A204.1 (cell line): ENCODE measurements at regions not wholly inside any gene's neighbourhood (a gene's known extent, or its start where the extent isn't known, plus 50 kb on each side); places are given as distances from the start of the nearest gene placed in this dataset.
"Not testable (repeated sequence)": the region's sequence is repeated elsewhere in the genome, so short reads cannot be mapped to it uniquely, and the experiment has no call there.

Experiments
- FAIRE-seq: peaks from 2 replicates; lab custom pipeline; 2012; peaks lifted over from hg19 to GRCh38; lab: Jason Lieb, UNC

- FAIRE-seq = no peak
Observed at GRCh38 chr13:50229960-50230661, 214.9 kb downstream of the KCNRG start.

DNA sequence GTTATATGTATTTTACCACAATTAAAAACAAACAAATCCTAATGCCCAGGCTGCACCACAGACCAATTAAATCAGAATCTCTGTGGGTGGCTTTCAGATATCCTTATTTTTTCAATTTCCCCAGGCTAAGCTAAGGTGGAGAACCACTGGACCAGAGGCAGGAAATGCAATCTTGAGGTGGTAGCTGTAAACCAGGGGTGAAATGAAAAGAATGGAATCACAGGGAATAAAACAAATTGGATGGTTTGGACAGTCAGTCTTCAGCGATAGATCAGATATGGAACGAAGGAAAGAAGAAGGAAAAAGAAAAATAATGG lies 215.4 kb downstream of the KCNRG start:
- FAIRE-seq = no peak

DNA sequence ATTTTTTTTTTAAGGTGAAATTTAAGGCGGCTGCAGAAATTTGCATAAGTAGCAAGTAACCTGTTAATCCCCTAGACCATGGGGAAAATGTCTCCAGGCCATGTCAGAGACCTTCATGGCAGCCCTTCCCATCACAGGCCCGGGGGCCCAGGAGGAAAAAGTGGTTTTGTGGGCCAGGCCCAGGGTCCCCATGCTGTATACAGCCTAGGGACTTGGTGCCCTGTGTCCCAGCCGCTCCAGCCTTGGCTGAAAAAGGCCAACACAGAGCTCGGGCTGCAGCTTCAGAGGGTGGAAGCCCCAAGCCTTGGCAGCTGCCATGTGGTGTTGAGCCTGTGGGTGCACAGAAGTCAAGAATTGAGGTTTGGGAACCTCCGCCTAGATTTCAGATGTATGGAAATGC lies 218.3 kb downstream of the KCNRG start:
- not testable (repeated sequence) for FAIRE-seq

- no peak for FAIRE-seq
Observed at GRCh38 chr13:50235604-50236342, 220.5 kb downstream of the KCNRG start.

DNA sequence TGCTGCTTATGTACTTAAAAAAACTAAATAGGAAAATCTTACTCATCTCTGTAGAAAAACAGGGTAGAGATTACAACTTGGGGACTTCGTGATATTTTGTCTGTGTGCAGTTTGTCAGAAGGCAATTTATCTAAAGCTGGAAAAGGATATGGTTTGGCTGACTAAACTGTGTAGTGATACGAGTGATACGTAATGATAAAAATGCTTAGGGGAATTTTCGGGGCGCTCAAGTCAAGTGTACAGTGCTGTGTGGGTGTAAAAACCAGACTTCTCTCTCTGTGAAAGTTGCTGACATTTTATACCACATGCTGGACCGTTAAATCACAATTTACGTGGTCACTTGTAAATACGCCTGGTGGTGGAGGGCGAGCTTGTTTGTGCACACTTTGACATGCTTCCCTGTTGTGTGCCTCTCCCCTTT lies 221.7 kb downstream of the KCNRG start:
- FAIRE-seq = no peak

DNA sequence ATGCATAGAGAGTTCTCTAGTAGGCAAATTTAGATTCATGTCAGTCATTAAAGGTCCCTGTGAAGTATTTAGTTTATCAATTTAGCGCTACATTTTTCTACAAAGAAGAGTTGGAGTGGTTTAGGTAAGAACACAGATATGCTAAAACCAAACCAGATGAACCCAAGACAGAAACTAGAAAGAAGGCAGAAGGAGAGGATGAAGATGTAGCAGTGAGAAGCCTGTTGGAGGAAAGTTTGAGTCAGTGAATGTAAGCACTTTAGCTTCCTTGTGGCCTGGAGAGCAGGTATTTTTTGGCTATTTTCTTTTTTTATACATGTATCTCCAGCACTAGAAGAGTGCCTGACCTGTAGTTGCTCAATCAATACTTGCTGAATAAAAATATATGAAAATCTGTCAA lies 223.7 kb downstream of the KCNRG start:
- FAIRE-seq = no peak

DNA sequence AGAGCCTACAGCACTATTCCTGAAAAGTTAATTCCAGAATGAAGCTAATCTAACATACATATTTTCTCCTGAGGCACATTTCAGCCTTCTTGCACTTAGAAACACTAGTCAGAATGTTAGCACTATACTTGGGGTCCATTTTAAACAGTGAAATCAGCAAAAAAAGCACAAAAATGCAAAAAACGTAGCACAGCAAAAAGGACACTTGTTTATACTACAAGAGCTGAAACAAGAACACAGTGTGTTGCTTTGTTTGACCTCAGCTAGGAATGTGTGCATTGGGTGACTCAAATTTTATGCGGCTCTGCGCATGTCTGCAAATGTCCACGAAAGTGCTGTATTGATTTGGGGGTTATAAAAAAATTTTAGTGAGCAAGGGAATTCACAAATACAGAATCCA lies 226.2 kb downstream of the KCNRG start:
- no peak for FAIRE-seq

GRCh38 chr13:50243931-50244330 lies 228.7 kb downstream of the KCNRG start:
- FAIRE-seq = no peak

DNA sequence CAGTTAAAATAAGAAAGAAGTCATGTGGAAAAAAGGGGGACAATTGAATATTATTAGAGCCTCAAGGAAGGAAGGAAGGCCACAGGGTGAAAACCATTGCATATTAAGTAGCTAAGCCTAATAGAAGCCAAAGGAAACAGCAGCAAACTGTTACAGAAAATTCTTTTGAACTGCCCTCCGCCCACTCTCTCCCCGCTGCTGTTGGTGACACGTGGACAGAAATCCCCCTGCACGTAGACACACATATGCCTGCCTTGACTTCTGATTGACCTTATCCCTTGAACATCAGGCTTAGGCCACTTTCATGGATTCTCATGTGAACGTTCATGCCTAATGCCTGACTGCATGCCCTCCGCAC lies 229.1 kb downstream of the KCNRG start:
- FAIRE-seq = no peak

- FAIRE-seq = no peak
Observed at GRCh38 chr13:50244713-50245574, 229.7 kb downstream of the KCNRG start.

GRCh38 chr13:50247223-50247622 lies 232.0 kb downstream of the KCNRG start:
- FAIRE-seq = peak; percentile 35

- FAIRE-seq = no peak
Observed at GRCh38 chr13:50248516-50249143, 233.4 kb downstream of the KCNRG start.

- FAIRE-seq = no peak
Observed at GRCh38 chr13:50249144-50249521, 233.9 kb downstream of the KCNRG start.

DNA sequence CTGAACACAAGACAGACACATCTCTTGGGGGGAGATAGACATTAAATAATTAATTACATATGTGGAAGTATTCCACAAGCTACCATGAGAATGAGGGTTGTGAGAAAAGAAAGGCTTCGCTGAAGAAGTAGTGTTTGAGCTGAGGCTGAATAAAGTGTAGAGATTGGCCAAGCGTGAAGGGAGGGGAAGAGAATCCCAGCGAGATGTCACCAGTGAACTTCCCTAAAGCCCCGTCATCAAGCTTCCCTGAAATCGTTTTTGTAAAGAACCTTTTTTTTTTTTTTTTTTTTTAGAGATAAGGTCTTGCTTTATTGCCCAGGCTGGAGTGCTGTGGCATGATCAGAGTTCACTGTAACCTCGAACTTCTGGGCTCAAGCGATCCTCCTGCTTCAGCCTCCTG lies 235.2 kb downstream of the KCNRG start:
- FAIRE-seq = no peak

GRCh38 chr13:50255639-50256038 lies 240.4 kb downstream of the KCNRG start:
- no peak for FAIRE-seq

DNA sequence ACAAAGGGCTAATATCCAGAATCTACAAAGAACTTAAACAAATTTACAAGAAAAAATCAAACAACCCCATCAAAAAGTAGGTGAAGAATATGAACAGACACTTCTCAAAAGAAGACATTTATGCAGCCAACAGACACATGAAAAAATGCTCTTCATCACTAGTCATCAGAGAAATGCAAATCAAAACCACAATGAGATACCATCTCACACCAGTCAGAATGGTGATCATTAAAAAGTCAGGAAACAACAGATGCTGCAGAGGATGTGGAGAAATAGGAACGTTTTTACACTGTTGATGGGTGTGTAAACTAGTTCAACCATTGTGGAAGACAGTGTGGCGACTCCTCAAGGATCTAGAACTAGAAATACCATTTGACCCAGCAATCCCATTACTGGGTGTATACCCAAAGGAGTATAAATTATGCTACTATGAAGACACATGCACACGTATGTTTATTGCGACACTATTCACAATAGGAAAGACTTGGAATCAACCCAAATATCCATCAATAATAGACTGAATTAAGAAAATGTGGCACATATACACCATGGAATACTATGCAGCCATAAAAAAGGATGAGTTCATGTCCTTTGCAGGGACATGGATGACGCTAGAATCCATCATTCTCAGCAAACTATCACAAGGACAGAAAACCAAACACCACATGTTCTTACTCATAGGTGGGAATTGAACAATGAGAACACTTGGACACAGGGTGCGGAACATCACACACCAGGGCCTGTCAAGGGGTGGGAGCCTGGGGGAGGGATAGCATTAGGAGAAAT lies 241.5 kb downstream of the KCNRG start:
- FAIRE-seq = not testable (repeated sequence)

GRCh38 chr13:50257646-50258045 lies 242.4 kb downstream of the KCNRG start:
- no peak for FAIRE-seq

DNA sequence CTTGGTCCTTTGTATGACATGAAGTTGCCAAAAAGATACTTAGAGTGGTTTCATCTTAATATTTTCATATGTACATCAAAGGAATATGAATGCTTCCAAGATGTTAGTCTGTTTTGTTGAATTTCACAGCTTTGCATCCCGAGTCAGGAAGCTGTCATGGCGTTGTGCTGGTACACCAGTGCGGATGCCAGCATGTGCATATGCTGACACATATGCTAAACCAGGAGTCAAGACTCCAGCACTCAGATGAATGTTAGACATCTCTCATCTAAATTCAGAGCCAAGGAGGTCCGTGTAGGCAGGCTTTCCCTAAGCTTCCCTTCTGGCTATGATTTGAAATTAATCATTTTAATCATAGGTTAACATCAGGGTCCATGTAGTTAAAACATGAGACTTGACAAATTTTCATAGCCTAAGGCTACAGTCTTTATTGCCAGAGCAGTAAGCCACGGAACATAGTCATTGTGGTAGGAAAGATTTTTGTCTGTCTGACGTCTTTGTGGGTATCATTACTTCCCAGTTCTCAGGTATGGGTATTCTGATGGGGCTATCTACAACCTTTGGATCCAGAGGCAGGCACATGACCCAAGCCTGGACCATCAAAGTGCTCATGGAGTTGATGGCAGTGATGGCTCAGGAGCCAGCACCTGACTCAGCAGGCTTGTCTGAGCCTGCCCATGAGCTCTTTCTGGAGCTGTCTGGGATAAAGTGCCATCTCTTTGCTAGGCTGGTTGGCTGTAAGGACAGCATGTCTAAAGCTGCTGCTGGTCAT lies 246.1 kb downstream of the KCNRG start:
- FAIRE-seq = no peak

- no peak for FAIRE-seq
Observed at GRCh38 chr13:50267066-50267465, 251.8 kb downstream of the KCNRG start.

- FAIRE-seq = no peak
Observed at GRCh38 chr13:50267917-50268316, 252.7 kb downstream of the KCNRG start.

DNA sequence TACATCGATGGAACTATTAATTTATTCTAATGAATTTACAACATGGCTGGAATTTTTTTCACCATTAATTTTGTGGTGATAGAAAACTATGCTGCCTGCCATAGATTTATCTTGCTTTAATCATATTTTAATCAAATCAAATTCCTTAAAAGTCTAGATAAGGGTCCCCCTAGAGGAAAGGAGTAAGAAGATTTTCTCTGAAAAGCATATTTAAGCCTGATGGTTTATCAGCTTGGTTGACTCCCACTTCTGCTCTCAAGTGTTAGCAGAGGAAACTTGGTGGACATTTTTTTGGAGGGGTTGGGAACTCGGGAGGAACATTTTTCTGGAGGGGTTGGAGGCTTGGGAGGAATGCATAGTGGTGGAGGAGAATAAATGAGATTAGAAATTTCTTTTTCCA lies 253.3 kb downstream of the KCNRG start:
- no peak for FAIRE-seq
